ENCODE measurements at regions not wholly inside any gene's neighbourhood (a gene's known extent, or its start where the extent isn't known, plus 50 kb on each side); places are given as distances from the start of the nearest gene placed in this dataset.

DNA sequence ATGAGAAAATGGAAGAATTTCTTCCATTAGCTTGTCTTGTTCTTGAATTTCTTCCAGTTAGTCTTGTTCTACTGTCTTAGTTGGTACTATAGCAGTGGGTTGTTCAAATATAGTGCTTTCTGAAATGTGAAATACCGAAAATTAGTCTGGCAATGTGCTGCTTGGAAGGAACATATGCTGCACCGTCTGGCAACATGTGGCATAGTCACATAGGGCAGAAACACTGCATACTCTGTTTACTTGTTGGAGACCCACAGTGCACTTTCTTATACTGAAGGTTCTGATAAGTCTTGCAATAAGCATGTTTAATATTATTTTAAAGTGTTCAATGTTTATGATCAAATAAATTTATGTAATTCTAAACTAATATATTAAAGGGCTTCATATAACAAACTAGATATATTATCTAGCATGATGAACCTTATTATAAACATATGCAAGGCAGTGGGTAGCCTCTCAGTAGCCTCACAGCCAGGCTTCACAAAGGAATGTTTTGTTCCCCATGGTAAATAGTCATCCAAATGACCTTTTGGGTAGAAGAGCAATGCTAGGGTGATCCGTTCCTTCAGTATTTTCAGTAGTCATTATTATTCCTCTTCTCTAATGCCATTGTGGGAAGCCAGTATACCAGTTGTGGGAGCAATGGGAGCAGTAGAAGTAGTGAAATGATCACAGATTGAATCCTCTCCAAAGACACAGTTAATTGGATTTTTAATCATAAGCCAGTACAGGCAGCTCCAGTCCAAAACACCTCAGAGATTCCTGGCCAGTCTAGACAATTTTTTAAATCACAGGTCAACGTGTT lies 1106.7 kb downstream of the DTWD2 start:
- Histone ChIP-seq H3K36me3 (ENCODE audit: insufficient read depth) (no peaks in the 10 kb centered on the region), H3K9ac (no peak overlapping the region), H2AFZ (ENCODE audit: low read depth) (no peak overlapping the region), H4K20me1 (ENCODE audit: insufficient read depth) (no peaks in the 10 kb centered on the region), H3K27me3 (ENCODE audit: insufficient read depth, low read depth) (no peaks in the 10 kb centered on the region), H3K4me1 (ENCODE audit: low read depth, poor library complexity, severe bottlenecking) (no peaks in the 10 kb centered on the region), H3K27ac (no peak overlapping the region), H3K4me2 (no peak overlapping the region), H3K79me2 (ENCODE audit: insufficient read depth, low read depth) (no peaks in the 10 kb centered on the region), H3K4me3 (IDR thresholded peaks at IDR 0.05; ENCODE audit: insufficient read depth, low read depth, low read length) (no peak overlapping the region)
- TF ChIP-seq, protein P1, sequence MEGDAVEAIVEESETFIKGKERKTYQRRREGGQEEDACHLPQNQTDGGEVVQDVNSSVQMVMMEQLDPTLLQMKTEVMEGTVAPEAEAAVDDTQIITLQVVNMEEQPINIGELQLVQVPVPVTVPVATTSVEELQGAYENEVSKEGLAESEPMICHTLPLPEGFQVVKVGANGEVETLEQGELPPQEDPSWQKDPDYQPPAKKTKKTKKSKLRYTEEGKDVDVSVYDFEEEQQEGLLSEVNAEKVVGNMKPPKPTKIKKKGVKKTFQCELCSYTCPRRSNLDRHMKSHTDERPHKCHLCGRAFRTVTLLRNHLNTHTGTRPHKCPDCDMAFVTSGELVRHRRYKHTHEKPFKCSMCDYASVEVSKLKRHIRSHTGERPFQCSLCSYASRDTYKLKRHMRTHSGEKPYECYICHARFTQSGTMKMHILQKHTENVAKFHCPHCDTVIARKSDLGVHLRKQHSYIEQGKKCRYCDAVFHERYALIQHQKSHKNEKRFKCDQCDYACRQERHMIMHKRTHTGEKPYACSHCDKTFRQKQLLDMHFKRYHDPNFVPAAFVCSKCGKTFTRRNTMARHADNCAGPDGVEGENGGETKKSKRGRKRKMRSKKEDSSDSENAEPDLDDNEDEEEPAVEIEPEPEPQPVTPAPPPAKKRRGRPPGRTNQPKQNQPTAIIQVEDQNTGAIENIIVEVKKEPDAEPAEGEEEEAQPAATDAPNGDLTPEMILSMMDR (conservative IDR thresholded peaks at IDR 0.05; ENCODE audit: low read depth, low read length) = no peak

GRCh38 chr5:117880932-117881331 lies 1107.4 kb downstream of the DTWD2 start:
- no peak overlapping the region for H3K4me3 ChIP-seq (IDR thresholded peaks at IDR 0.05; ENCODE audit: insufficient read depth, low read depth, low read length)
- H3K4me2 ChIP-seq = no peak overlapping the region
- no peaks in the 10 kb centered on the region for H4K20me1 ChIP-seq (ENCODE audit: insufficient read depth)
- H3K27me3 ChIP-seq (ENCODE audit: insufficient read depth, low read depth) = no peaks in the 10 kb centered on the region
- no peak overlapping the region for H2AFZ ChIP-seq (ENCODE audit: low read depth)
- H3K27ac ChIP-seq = no peak overlapping the region
- no peaks in the 10 kb centered on the region for H3K36me3 ChIP-seq (ENCODE audit: insufficient read depth)
- H3K9ac ChIP-seq = no peak overlapping the region
- TF ChIP-seq, protein P1 (conservative IDR thresholded peaks at IDR 0.05; ENCODE audit: low read depth, low read length) = no peak
- H3K79me2 ChIP-seq (ENCODE audit: insufficient read depth, low read depth) = no peaks in the 10 kb centered on the region
- no peaks in the 10 kb centered on the region for H3K4me1 ChIP-seq (ENCODE audit: low read depth, poor library complexity, severe bottlenecking)

DNA sequence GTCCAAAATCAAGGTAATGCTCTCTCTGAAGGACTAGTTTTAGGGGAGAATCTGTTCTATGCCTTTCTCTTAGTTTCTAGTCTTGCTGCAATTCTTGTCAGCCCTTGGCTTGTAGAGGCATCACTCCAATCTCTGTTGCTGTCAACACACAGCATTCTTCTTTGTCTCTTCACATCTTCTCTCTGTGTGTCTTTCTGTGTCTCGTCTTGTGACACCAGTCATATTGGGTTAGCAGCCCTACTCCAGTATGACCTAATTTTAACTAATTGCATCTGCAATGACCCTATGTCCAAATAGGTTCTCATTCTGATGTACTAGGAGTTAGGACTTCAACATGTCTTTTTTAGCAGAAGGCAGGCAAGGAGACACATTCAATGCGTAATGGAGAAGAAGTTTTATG lies 1110.6 kb downstream of the DTWD2 start:
- no peak overlapping the region for H3K9ac ChIP-seq
- no peaks in the 10 kb centered on the region for H3K4me1 ChIP-seq (ENCODE audit: low read depth, poor library complexity, severe bottlenecking)
- no peaks in the 10 kb centered on the region for H4K20me1 ChIP-seq (ENCODE audit: insufficient read depth)
- TF ChIP-seq, protein P1 (conservative IDR thresholded peaks at IDR 0.05; ENCODE audit: low read depth, low read length) = no peak
- H3K4me2 ChIP-seq = no peak overlapping the region
- no peak overlapping the region for H2AFZ ChIP-seq (ENCODE audit: low read depth)
- no peak overlapping the region for H3K27ac ChIP-seq
- H3K27me3 ChIP-seq (ENCODE audit: insufficient read depth, low read depth) = no peaks in the 10 kb centered on the region
- no peak overlapping the region for H3K4me3 ChIP-seq (IDR thresholded peaks at IDR 0.05; ENCODE audit: insufficient read depth, low read depth, low read length)
- no peaks in the 10 kb centered on the region for H3K79me2 ChIP-seq (ENCODE audit: insufficient read depth, low read depth)
- no peaks in the 10 kb centered on the region for H3K36me3 ChIP-seq (ENCODE audit: insufficient read depth)

DNA sequence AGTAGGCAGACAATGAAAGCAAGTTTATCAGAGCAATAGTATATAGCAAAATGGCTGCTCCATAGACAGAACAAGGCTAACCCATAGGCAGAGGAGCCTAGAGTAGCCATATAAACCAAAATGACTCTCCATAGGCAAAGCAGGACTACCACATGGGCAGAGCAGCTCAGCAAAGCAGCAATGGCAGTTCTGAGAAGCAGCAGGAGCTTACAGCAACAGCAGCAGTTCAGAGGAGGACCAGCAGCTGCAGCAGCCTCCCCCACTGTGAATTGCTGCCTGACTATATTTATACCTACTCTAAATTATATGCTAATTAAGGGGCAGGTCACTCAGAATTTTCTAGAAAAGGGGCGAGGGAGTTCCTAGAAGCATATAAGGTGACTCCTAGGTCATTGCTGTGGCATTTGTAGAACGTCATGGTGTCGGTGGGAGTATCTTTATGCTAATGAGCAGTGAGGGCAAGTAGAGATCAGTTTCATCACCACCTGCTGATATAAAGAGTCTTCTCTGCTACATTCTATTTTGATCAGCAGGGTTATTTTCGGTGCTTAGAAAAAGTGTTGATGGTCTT lies 1115.5 kb downstream of the DTWD2 start:
- Histone ChIP-seq H3K4me2 (no peak overlapping the region), H3K27me3 (ENCODE audit: insufficient read depth, low read depth) (no peaks in the 10 kb centered on the region), H3K4me3 (IDR thresholded peaks at IDR 0.05; ENCODE audit: insufficient read depth, low read depth, low read length) (no peak overlapping the region), H3K27ac (no peak overlapping the region), H4K20me1 (ENCODE audit: insufficient read depth) (no peaks in the 10 kb centered on the region), H3K36me3 (ENCODE audit: insufficient read depth) (no peaks in the 10 kb centered on the region), H3K9ac (no peak overlapping the region), H3K79me2 (ENCODE audit: insufficient read depth, low read depth) (no peaks in the 10 kb centered on the region), H3K4me1 (ENCODE audit: low read depth, poor library complexity, severe bottlenecking) (no peaks in the 10 kb centered on the region), H2AFZ (ENCODE audit: low read depth) (no peak overlapping the region)
- TF ChIP-seq, protein P1 (conservative IDR thresholded peaks at IDR 0.05; ENCODE audit: low read depth, low read length) = no peak

Measured in KMS-11 (cell line).